ENCODE measurements at regions not wholly inside any gene's neighbourhood (a gene's known extent, or its start where the extent isn't known, plus 50 kb on each side); places are given as distances from the start of the nearest gene placed in this dataset.
"Not testable (repeated sequence)": the region's sequence is repeated elsewhere in the genome, so short reads cannot be mapped to it uniquely, and the experiment has no call there.

GRCh38 chr21:33139084-33139483 is 69.1 kb downstream of the OLIG1 start:
- Histone ChIP-seq H3K9me3 (no peaks in the 10 kb centered on the region), H3K27me3 (peaks cover 0 to 9% (median 0%) of the 10 kb centered on the region in 3 donors), H3K36me3 (no peaks in the 10 kb centered on the region), H3K4me1 (no peaks in the 10 kb centered on the region), H3K27ac (no peak overlapping the region), H3K4me3 (no peak overlapping the region)
- no peak for DNase-seq
- TF ChIP-seq EP300 (IDR thresholded peaks at IDR 0.05) (no peak), POLR2AphosphoS5 (IDR thresholded peaks at IDR 0.05) (no peak)
- TF ChIP-seq, protein P1, sequence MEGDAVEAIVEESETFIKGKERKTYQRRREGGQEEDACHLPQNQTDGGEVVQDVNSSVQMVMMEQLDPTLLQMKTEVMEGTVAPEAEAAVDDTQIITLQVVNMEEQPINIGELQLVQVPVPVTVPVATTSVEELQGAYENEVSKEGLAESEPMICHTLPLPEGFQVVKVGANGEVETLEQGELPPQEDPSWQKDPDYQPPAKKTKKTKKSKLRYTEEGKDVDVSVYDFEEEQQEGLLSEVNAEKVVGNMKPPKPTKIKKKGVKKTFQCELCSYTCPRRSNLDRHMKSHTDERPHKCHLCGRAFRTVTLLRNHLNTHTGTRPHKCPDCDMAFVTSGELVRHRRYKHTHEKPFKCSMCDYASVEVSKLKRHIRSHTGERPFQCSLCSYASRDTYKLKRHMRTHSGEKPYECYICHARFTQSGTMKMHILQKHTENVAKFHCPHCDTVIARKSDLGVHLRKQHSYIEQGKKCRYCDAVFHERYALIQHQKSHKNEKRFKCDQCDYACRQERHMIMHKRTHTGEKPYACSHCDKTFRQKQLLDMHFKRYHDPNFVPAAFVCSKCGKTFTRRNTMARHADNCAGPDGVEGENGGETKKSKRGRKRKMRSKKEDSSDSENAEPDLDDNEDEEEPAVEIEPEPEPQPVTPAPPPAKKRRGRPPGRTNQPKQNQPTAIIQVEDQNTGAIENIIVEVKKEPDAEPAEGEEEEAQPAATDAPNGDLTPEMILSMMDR (IDR thresholded peaks at IDR 0.05), result no peak
- WGBS, 2 donors, result 54 to 75% methylated on average over 18 of the region's 18 CpGs
- intact Hi-C loops (cut with DNase I), result no loop called here

GRCh38 chr21:33140288-33140687 is 70.3 kb downstream of the OLIG1 start:
- no peak overlapping the region for H3K4me3 ChIP-seq
- no peaks in the 10 kb centered on the region for H3K27me3 ChIP-seq
- H3K27ac ChIP-seq, result no peak overlapping the region
- TF ChIP-seq EP300 (IDR thresholded peaks at IDR 0.05), result no peak
- TF ChIP-seq POLR2AphosphoS5 (IDR thresholded peaks at IDR 0.05), result no peak
- TF ChIP-seq, protein P1 (IDR thresholded peaks at IDR 0.05), result no peak
- no peak for TF ChIP-seq POLR2A (IDR thresholded peaks at IDR 0.05)
- intact Hi-C loops (cut with DNase I), result no loop called here
- no peaks in the 10 kb centered on the region for H3K4me1 ChIP-seq
- WGBS, 2 donors, result 63 to 87% methylated on average over 2 of the region's 2 CpGs
- H3K36me3 ChIP-seq, result no peaks in the 10 kb centered on the region
- DNase-seq, result no peak
- H3K9me3 ChIP-seq, result no peaks in the 10 kb centered on the region

- Histone ChIP-seq H3K27me3 (peaks cover 0 to 15% (median 4%) of the 10 kb centered on the region in 3 donors), H3K9me3 (no peaks in the 10 kb centered on the region), H3K4me3 (no peak overlapping the region), H3K27ac (no peak overlapping the region), H3K4me1 (no peaks in the 10 kb centered on the region), H3K36me3 (no peaks in the 10 kb centered on the region)
- WGBS, 2 donors, result 73 to 75% methylated on average over 4 of the region's 4 CpGs
- TF ChIP-seq, protein P1 (IDR thresholded peaks at IDR 0.05), result no peak
- TF ChIP-seq EP300 (IDR thresholded peaks at IDR 0.05) (no peak), POLR2A (IDR thresholded peaks at IDR 0.05) (no peak), POLR2AphosphoS5 (IDR thresholded peaks at IDR 0.05) (no peak)
- intact Hi-C loops (cut with DNase I), result no loop called here
- DNase-seq, result no peak
Measured at GRCh38 chr21:33146467-33146866, 76.5 kb downstream of the OLIG1 start.

DNA sequence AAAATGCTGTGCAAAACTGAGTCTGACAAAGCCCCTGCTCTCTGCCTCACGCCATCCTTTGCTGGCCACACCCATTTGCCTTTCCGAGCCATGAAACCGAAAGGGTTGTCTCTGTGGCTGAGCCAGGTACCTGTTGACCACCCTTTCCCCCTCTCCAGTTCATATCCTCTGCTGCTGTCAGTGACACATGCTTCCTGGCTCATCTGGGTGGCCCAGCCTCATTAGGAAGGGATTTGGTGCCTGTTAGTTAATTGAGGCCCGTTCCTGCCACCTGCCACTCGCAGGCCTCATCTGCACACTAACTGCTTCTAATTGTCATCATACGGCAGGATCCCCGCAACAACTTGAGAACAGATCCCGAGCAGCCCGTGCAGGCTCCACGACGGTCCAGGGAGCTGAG is 79.2 kb downstream of the OLIG1 start:
- H3K27me3 ChIP-seq, result peaks cover 0 to 38% (median 4%) of the 10 kb centered on the region in 3 donors
- H3K9me3 ChIP-seq, result no peaks in the 10 kb centered on the region
- no peaks in the 10 kb centered on the region for H3K36me3 ChIP-seq
- no peak overlapping the region for H3K27ac ChIP-seq
- DNase-seq, result no peak
- no peaks in the 10 kb centered on the region for H3K4me1 ChIP-seq
- intact Hi-C loops (cut with DNase I), result no loop called here
- TF ChIP-seq, protein P1 (IDR thresholded peaks at IDR 0.05), result no peak
- no peak for TF ChIP-seq POLR2AphosphoS5 (IDR thresholded peaks at IDR 0.05)
- no peak for TF ChIP-seq EP300 (IDR thresholded peaks at IDR 0.05)
- no peak for TF ChIP-seq POLR2A (IDR thresholded peaks at IDR 0.05)
- H3K4me3 ChIP-seq, result no peak overlapping the region
- 74 to 79% methylated on average over 11 of the region's 11 CpGs for WGBS, 2 donors

- H3K36me3 ChIP-seq; H3K27ac ChIP-seq; H3K4me3 ChIP-seq; DNase-seq; H3K9me3 ChIP-seq; intact Hi-C loops (cut with DNase I); H3K4me1 ChIP-seq: not testable (repeated sequence)
- WGBS, 2 donors, result 79 to 86% methylated on average over 3 of the region's 3 CpGs
- peaks cover 0 to 37% (median 4%) of the 10 kb centered on the region in 3 donors for H3K27me3 ChIP-seq
Measured at GRCh38 chr21:33150968-33151367, 78.8 kb upstream of the IFNAR2 start.
